ENCODE measurements at regions not wholly inside any gene's neighbourhood (a gene's known extent, or its start where the extent isn't known, plus 50 kb on each side); places are given as distances from the start of the nearest gene placed in this dataset.
A peak's percentile ranks its signal among the peaks of the same experiment; 100 is the strongest.

GRCh38 chr13:36750046-36750445 lies 69.0 kb upstream of the RFXAP start:
- Mint-ChIP-seq H3K27me3 (no peaks in the 10 kb centered on the region), H3K4me1 (ENCODE audit: low read depth) (no peaks in the 10 kb centered on the region), H3K36me3 (ENCODE audit: low read depth) (no peaks in the 10 kb centered on the region), H3K27ac (no peak overlapping the region), H3K4me3 (no peak overlapping the region), H3K9me3 (no peaks in the 10 kb centered on the region)
- intact Hi-C loops (cut with micrococcal nuclease), result no loop called here

- H3K4me1 Mint-ChIP-seq (ENCODE audit: low read depth), result no peaks in the 10 kb centered on the region
- intact Hi-C loops (cut with micrococcal nuclease), result no loop called here
These were observed 68.6 kb upstream of the RFXAP start for GRCh38 chr13:36750461-36750860.

GRCh38 chr13:36750946-36751345 lies 68.1 kb upstream of the RFXAP start:
- Mint-ChIP-seq H3K27me3 (no peaks in the 10 kb centered on the region), H3K9me3 (no peaks in the 10 kb centered on the region)

More at GRCh38 chr13:36750461-36750860, 68.6 kb upstream of the RFXAP start:
- no peaks in the 10 kb centered on the region for H3K36me3 Mint-ChIP-seq (ENCODE audit: low read depth)
- no peak overlapping the region for H3K27ac Mint-ChIP-seq
- H3K4me3 Mint-ChIP-seq, result no peak overlapping the region
- no peaks in the 10 kb centered on the region for H3K9me3 Mint-ChIP-seq
- no peaks in the 10 kb centered on the region for H3K27me3 Mint-ChIP-seq

GRCh38 chr13:36752673-36753072 lies 66.3 kb upstream of the RFXAP start:
- H3K36me3 Mint-ChIP-seq (ENCODE audit: low read depth), result no peaks in the 10 kb centered on the region
- H3K9me3 Mint-ChIP-seq, result no peaks in the 10 kb centered on the region
- no peak overlapping the region for H3K4me3 Mint-ChIP-seq
- H3K27ac Mint-ChIP-seq, result no peak overlapping the region
- intact Hi-C loops (cut with micrococcal nuclease), result no loop called here
- no peaks in the 10 kb centered on the region for H3K27me3 Mint-ChIP-seq
- no peaks in the 10 kb centered on the region for H3K4me1 Mint-ChIP-seq (ENCODE audit: low read depth)

More at GRCh38 chr13:36750946-36751345, 68.1 kb upstream of the RFXAP start:
- intact Hi-C loops (cut with micrococcal nuclease), result no loop called here
- H3K36me3 Mint-ChIP-seq (ENCODE audit: low read depth), result no peaks in the 10 kb centered on the region
- H3K4me1 Mint-ChIP-seq (ENCODE audit: low read depth), result no peaks in the 10 kb centered on the region
- H3K4me3 Mint-ChIP-seq, result no peak overlapping the region
- no peak overlapping the region for H3K27ac Mint-ChIP-seq

- intact Hi-C loops (cut with micrococcal nuclease), result no loop called here
- no peak overlapping the region for H3K27ac Mint-ChIP-seq
- no peak overlapping the region for H3K4me3 Mint-ChIP-seq
- no peaks in the 10 kb centered on the region for H3K27me3 Mint-ChIP-seq
- no peaks in the 10 kb centered on the region for H3K9me3 Mint-ChIP-seq
- H3K36me3 Mint-ChIP-seq (ENCODE audit: low read depth), result no peaks in the 10 kb centered on the region
- no peaks in the 10 kb centered on the region for H3K4me1 Mint-ChIP-seq (ENCODE audit: low read depth)
These were observed 65.8 kb upstream of the RFXAP start for GRCh38 chr13:36753176-36753575.

- Mint-ChIP-seq H3K4me3 (no peak overlapping the region), H3K27ac (no peak overlapping the region), H3K36me3 (ENCODE audit: low read depth) (no peaks in the 10 kb centered on the region), H3K27me3 (peaks cover 3% of the 10 kb centered on the region), H3K4me1 (ENCODE audit: low read depth) (no peaks in the 10 kb centered on the region), H3K9me3 (peaks cover 8% of the 10 kb centered on the region)
- intact Hi-C loops (cut with micrococcal nuclease), result no loop called here
These were observed 60.7 kb upstream of the RFXAP start for GRCh38 chr13:36758345-36758744.

- no peak overlapping the region for H3K27ac Mint-ChIP-seq
- H3K4me3 Mint-ChIP-seq, result no peak overlapping the region
- peaks cover 24% of the 10 kb centered on the region for H3K9me3 Mint-ChIP-seq
- peaks cover 3% of the 10 kb centered on the region for H3K27me3 Mint-ChIP-seq
- intact Hi-C loops (cut with micrococcal nuclease), result no loop called here
- H3K4me1 Mint-ChIP-seq (ENCODE audit: low read depth), result no peaks in the 10 kb centered on the region
- H3K36me3 Mint-ChIP-seq (ENCODE audit: low read depth), result no peaks in the 10 kb centered on the region
These were observed 55.8 kb upstream of the RFXAP start for GRCh38 chr13:36763126-36763722.

GRCh38 chr13:36764536-36764935 lies 54.5 kb upstream of the RFXAP start:
- Mint-ChIP-seq H3K9me3 (peaks cover 24% of the 10 kb centered on the region), H3K4me3 (no peak overlapping the region), H3K27ac (no peak overlapping the region), H3K4me1 (ENCODE audit: low read depth) (peaks cover 10% of the 10 kb centered on the region), H3K36me3 (ENCODE audit: low read depth) (no peaks in the 10 kb centered on the region), H3K27me3 (peaks cover 3% of the 10 kb centered on the region)
- intact Hi-C loops (cut with micrococcal nuclease), result no loop called here

- intact Hi-C loops (cut with micrococcal nuclease), result no loop called here
- Mint-ChIP-seq H3K36me3 (ENCODE audit: low read depth) (no peaks in the 10 kb centered on the region), H3K4me1 (ENCODE audit: low read depth) (peaks cover 13% of the 10 kb centered on the region), H3K27me3 (peaks cover 1% of the 10 kb centered on the region), H3K27ac (no peak overlapping the region), H3K9me3 (peaks cover 24% of the 10 kb centered on the region), H3K4me3 (no peak overlapping the region)
These were observed 54.1 kb upstream of the RFXAP start for GRCh38 chr13:36764957-36765356.

- no peaks in the 10 kb centered on the region for H3K27me3 Mint-ChIP-seq
- peaks cover 24% of the 10 kb centered on the region for H3K9me3 Mint-ChIP-seq
- peaks cover 13% of the 10 kb centered on the region for H3K4me1 Mint-ChIP-seq (ENCODE audit: low read depth)
- H3K4me3 Mint-ChIP-seq, result no peak overlapping the region
- H3K36me3 Mint-ChIP-seq (ENCODE audit: low read depth), result no peaks in the 10 kb centered on the region
- intact Hi-C loops (cut with micrococcal nuclease), result no loop called here
- H3K27ac Mint-ChIP-seq, result no peak overlapping the region
These were observed 52.7 kb upstream of the RFXAP start for GRCh38 chr13:36766295-36766694.

- no peak overlapping the region for H3K4me3 Mint-ChIP-seq
- H3K9me3 Mint-ChIP-seq, result peaks cover 18% of the 10 kb centered on the region
- H3K27ac Mint-ChIP-seq, result no peak overlapping the region
- H3K36me3 Mint-ChIP-seq (ENCODE audit: low read depth), result no peaks in the 10 kb centered on the region
- intact Hi-C loops (cut with micrococcal nuclease), result no loop called here
- peaks cover 3% of the 10 kb centered on the region for H3K27me3 Mint-ChIP-seq
- peaks cover 13% of the 10 kb centered on the region for H3K4me1 Mint-ChIP-seq (ENCODE audit: low read depth)
These were observed 51.7 kb upstream of the RFXAP start for GRCh38 chr13:36767276-36767675.

- Mint-ChIP-seq H3K36me3 (ENCODE audit: low read depth) (no peaks in the 10 kb centered on the region), H3K27ac (peak overlapping the region; percentile 41), H3K27me3 (peaks cover 3% of the 10 kb centered on the region), H3K9me3 (peaks cover 16% of the 10 kb centered on the region), H3K4me1 (ENCODE audit: low read depth) (peaks cover 13% of the 10 kb centered on the region), H3K4me3 (no peak overlapping the region)
- intact Hi-C loops (cut with micrococcal nuclease), result no loop called here
These were observed 49.9 kb upstream of the RFXAP start for GRCh38 chr13:36769126-36769525.
